ENCODE measurements at regions not wholly inside any gene's neighbourhood (a gene's known extent, or its start where the extent isn't known, plus 50 kb on each side); places are given as distances from the start of the nearest gene placed in this dataset.

- DNase-seq (ENCODE audit: low read depth), result no peak
- TF ChIP-seq, protein P1, sequence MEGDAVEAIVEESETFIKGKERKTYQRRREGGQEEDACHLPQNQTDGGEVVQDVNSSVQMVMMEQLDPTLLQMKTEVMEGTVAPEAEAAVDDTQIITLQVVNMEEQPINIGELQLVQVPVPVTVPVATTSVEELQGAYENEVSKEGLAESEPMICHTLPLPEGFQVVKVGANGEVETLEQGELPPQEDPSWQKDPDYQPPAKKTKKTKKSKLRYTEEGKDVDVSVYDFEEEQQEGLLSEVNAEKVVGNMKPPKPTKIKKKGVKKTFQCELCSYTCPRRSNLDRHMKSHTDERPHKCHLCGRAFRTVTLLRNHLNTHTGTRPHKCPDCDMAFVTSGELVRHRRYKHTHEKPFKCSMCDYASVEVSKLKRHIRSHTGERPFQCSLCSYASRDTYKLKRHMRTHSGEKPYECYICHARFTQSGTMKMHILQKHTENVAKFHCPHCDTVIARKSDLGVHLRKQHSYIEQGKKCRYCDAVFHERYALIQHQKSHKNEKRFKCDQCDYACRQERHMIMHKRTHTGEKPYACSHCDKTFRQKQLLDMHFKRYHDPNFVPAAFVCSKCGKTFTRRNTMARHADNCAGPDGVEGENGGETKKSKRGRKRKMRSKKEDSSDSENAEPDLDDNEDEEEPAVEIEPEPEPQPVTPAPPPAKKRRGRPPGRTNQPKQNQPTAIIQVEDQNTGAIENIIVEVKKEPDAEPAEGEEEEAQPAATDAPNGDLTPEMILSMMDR (IDR thresholded peaks at IDR 0.05; ENCODE audit: control insufficient read depth, extremely low read depth, insufficient read depth), result no peak
- H3K4me3 ChIP-seq (ENCODE audit: low read depth, low read length), result no peak overlapping the region
These were observed 65.1 kb upstream of the SPINK5 start for GRCh38 chr5:147998704-147999103.

DNA sequence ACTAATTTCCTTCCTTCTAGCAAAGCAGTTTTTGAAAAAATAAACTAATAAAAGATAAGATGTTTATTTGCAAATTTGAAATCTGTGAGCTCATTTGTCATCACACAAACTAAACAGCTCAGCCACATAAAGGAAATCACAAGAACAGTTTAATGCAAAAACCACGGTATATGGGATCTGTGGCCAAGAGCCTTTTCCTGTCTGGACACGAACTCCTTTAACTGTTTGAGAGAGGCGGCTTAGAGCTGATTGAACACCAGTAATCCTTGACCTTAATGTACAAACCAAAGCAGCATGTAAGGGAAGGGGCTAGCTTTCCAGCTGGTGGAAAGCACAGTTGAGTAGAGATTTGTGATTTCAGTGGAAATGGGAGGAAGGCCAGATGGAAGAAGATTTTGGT, 66.3 kb upstream of the SPINK5 start:
- TF ChIP-seq, protein P1 (IDR thresholded peaks at IDR 0.05; ENCODE audit: control insufficient read depth, extremely low read depth, insufficient read depth), result no peak

DNA sequence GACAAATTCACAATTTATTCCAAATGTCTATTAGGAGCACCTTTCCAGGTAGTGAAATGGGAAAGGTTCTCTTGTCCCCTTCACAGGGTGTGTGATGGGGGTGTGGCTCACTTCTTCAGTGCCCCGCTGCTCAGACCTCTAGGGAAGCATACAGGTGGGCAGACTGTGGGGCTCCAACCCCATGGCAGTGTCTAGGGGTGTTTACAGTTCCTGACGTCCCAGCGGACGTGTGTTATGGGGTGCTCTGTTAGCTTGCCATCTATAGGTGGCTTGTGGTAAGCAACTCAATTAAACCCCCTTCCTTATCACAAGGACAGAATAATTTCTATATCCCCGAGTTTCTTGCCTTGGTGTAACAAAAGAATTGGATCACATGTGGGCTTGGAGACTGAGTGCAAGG, 67.4 kb upstream of the SPINK5 start:
- no peak for DNase-seq (ENCODE audit: low read depth)
- H3K4me3 ChIP-seq (ENCODE audit: low read depth, low read length), result no peak overlapping the region
- TF ChIP-seq, protein P1 (IDR thresholded peaks at IDR 0.05; ENCODE audit: control insufficient read depth, extremely low read depth, insufficient read depth), result no peak

More for the DNA sequence above, 66.3 kb upstream of the SPINK5 start:
- H3K4me3 ChIP-seq (ENCODE audit: low read depth, low read length), result no peak overlapping the region
- no peak for DNase-seq (ENCODE audit: low read depth)

DNA sequence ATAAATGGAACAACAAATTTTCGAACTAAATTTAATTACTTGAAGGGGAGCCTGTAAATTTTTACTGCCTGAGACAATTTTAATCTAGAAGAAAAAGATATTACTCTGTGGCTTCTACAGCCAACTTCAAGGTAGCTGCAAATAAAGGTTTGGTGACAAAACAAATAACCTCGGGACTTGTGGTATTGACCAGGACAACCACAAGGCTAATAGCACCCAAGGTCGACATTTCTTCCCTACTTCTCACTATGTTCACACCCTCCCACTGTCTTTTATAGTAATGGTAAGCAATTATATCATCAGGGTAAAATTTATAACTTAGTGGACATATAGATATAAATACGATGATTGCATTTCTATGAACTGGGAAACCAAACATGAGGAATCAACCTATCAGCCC, 67.9 kb upstream of the SPINK5 start:
- DNase-seq (ENCODE audit: low read depth), result no peak
- no peak overlapping the region for H3K4me3 ChIP-seq (ENCODE audit: low read depth, low read length)
- TF ChIP-seq, protein P1 (IDR thresholded peaks at IDR 0.05; ENCODE audit: control insufficient read depth, extremely low read depth, insufficient read depth), result no peak

DNA sequence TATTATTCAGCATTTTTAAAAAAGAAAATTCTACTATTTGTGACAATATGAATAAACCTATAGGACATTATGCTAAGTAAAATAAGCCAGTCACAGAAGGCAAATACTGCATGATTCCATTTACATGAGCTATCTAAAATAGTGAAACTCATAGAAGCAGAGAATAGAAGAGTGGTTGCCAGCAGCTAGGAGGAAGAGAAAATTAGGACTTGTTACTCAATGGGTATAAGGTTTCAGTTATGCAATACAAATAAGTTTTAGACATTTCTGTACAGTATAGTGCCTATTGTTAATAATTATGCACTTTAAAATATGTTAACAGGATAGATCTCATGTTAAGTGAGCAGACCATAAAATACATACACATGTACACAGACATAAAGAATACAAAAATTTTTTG, 73.8 kb upstream of the SPINK5 start:
- no peak overlapping the region for H3K4me3 ChIP-seq (ENCODE audit: low read depth, low read length)
- TF ChIP-seq, protein P1 (IDR thresholded peaks at IDR 0.05; ENCODE audit: control insufficient read depth, extremely low read depth, insufficient read depth), result no peak
- no peak for DNase-seq (ENCODE audit: low read depth)

GRCh38 chr5:147989239-147989638, 74.5 kb upstream of the SPINK5 start:
- TF ChIP-seq, protein P1 (IDR thresholded peaks at IDR 0.05; ENCODE audit: control insufficient read depth, extremely low read depth, insufficient read depth), result no peak

DNA sequence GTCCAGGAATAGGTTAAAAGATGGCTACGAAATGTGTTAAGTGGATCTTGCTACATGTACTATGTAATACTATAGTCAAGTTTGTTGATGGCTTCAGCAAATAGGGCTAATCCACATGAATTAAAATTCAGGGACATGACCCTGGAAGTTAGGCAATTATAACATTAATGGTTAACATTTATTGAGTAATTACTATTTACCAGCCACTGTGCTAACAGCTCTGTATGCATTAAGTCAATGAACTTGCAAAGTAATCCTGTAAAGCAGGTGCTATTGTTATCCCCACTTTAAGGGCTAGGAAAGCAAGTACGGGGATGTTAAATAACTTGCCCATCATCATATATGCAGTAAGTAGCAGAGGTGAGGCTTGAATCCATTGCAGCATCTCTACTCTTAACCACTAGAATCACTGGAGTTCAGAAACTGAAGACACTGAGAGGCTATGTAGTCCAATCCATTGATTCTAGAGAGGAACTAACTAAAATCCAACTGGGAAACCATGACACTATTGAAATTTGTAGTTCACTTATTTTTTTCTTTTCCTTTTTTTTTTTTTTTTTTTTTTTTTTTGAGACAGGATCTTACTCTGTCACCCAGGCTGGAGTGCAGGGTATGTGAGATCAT, 77.5 kb upstream of the SPINK5 start:
- no peak for DNase-seq (ENCODE audit: low read depth)
- no peak overlapping the region for H3K4me3 ChIP-seq (ENCODE audit: low read depth, low read length)
- TF ChIP-seq, protein P1 (IDR thresholded peaks at IDR 0.05; ENCODE audit: control insufficient read depth, extremely low read depth, insufficient read depth), result no peak

More at GRCh38 chr5:147989239-147989638, 74.5 kb upstream of the SPINK5 start:
- no peak overlapping the region for H3K4me3 ChIP-seq (ENCODE audit: low read depth, low read length)
- no peak for DNase-seq (ENCODE audit: low read depth)
